IPS DF 4.7 (cell line): ENCODE measurements at regions not wholly inside any gene's neighbourhood (a gene's known extent, or its start where the extent isn't known, plus 50 kb on each side); places are given as distances from the start of the nearest gene placed in this dataset.
"Not testable (repeated sequence)": the region's sequence is repeated elsewhere in the genome, so short reads cannot be mapped to it uniquely, and the experiment has no call there.

Experiments used
- DNase-seq: peaks from one replicate; pipeline ENCODE4 v3.0.0-alpha.2; 2013; ENCODE audit warnings: low spot score; ENCODE audit errors: extremely low read depth

- no peak for DNase-seq
Observed at GRCh38 chr14:105947599-105947998, 421.2 kb downstream of the TMEM121 start.

DNA sequence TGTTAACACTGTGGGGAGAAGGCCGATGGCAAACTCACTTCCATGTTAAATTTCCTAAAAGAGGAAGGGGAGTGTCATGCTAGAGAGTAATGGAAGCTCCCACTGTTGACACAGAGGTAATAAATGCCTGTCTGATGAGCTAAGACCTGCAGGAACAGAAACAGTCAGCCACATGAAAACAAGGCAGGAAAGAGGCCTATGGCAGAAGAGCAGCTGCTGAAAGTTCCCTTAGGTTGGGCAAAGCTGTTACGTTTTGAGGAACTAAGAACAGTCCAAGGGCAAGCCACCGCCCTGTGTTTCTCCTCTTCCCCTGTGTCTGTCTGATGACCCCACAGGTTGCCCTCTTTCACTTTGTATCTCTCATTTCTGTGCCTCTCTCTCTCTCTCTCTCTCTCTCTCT lies 422.6 kb downstream of the TMEM121 start:
- DNase-seq = not testable (repeated sequence)

DNA sequence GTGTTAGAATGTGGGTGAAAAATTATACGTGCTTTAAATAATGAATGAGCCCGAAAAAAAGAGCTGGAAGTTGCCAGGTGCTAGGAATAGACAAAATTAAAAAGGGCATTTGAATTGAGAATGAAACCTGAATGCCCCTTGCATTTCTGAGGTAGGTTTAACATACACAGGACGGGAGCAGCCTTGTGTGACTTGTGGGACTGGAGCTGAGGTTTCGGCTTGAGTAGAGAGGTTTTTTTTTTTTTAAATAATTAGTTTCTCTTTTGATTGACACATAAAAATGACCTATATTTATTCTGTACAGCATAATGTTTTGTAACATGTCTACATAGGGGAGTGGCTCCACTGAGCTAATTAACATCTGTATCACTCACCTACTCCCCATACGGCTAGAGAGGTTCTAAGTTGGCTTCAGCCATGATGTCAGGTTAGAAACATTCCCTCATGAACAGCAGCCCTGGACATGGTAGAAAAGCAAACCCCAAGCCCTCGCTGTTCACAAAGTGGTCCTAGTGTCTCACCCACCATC lies 424.0 kb downstream of the TMEM121 start:
- not testable (repeated sequence) for DNase-seq

DNA sequence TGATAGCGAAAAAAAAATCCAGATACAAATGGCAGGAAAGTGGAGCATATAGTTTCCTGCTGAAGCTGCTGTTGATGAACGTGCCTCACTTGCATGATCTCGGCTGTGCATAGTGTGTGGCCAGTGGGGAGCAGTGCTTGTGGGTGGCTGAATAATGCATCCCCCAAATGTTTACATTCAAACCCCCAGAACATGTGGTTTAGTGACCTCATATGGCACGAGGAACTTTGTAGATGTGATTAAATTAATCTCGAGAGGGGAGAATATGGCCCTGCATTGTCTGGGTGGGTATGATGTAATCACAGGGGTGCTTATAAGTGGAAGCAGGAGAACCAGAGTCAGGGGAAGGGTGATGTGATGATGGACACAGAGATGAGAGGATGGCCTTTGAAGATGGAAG lies 425.0 kb downstream of the TMEM121 start:
- no peak for DNase-seq

DNA sequence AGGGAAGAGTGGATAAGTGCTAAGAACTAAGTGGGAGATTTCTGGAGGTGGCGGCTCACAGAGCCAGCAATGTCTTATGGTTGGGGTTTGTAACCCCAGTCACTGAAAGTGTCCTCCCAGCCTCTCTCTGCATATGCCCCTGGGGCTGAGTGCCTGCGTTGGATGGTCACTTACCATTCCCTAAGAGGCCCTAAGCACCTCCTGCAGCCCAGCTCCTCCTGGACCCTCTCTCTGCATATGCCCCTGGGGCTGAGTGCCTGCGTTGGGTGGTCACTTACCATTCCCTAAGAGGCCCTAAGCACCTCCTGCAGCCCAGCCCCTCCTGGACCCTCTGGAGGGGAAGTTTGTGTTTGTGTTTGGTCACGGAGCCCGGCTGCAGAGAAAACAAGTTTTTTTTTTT lies 425.8 kb downstream of the TMEM121 start:
- DNase-seq = no peak

GRCh38 chr14:105952826-105953225 lies 426.4 kb downstream of the TMEM121 start:
- DNase-seq = no peak

GRCh38 chr14:105961625-105962024 lies 435.2 kb downstream of the TMEM121 start:
- not testable (repeated sequence) for DNase-seq

DNA sequence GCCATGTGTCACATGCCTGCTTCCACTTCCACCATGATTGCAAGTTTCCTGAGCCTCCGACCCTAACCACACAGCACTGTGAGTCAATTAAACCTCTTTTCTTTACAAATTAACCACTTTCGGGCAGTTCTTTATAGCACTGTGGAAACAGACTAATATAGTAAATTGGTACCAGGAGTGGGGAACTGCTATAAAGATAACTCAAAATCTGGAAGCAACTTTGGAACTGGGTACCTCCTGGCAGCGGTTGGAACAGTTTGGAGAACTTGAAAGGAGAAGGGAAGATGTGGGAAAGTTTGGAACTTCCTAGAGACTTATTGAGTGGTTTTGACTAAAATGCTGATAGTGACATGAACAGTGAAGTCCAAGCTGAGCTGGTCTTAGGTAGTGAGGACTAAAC lies 436.1 kb downstream of the TMEM121 start:
- no peak for DNase-seq

- no peak for DNase-seq
Observed at GRCh38 chr14:105968291-105968690, 441.9 kb downstream of the TMEM121 start.

- DNase-seq = not testable (repeated sequence)
Observed at GRCh38 chr14:105969026-105969425, 442.6 kb downstream of the TMEM121 start.

- DNase-seq = not testable (repeated sequence)
Observed at GRCh38 chr14:105970821-105971220, 444.4 kb downstream of the TMEM121 start.

DNA sequence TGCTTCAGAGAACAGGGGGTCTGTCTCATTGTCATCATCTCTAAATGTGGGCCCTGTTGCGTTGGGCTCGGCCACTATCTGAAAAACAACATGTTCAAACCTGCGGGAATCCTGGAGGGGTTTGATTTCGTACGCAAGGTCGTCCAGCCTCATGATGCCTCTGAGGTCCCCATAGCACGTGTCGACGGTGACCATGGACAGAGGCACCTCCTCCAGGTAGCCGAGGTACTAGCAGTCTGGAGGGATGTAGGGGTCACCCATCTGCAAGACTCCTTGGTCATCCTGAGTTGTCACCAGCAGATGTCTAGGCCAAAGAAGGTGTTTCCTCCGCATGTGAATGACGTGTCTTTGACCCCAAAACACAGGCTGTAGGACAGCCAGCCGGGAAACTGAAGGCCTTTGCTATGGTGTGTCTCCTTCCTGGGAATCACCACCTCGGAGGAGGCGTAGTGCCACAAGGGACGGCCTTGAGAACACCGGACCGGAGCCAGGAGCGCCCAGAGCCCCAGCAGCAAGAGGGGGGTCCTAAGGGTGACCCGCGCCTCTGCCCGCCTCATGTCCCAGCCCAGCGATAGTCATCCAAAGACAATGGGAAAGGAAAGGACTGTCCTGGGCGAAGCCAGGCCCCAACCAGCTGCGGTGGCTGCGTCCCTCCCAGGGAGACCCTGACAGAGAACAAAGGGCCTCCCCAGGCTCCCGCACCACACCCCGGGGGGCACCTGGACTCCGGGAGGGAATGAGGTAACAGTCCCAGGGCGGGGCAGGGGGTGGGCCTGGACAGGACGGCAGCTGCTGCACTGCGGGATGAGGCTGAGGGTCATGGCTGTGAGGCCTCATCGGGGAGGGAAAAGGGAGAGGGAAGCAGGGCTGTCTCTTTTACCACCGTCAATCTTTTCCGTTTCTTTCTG lies 445.5 kb downstream of the TMEM121 start:
- DNase-seq = no peak

DNA sequence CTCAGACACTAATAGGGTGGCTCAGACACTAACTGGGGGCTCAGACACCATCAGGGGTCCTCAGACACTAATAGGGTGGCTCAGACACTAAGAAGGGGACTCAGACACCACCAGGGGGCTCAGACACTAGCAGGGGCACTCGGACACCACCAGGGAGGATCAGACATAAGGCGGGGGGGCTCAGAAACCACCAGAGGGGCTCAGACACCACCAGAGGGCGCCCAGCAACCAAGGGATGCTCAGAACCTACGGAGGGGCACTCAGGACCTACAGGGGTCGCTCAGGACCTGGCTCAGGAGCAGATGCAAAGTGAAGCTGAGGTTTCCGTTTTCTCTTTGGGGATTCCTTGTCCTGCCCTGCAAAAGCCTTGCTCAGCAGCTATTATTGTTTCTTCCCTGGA lies 448.5 kb downstream of the TMEM121 start:
- no peak for DNase-seq

- no peak for DNase-seq
Observed at GRCh38 chr14:105978618-105979295, 452.4 kb downstream of the TMEM121 start.

- no peak for DNase-seq
Observed at GRCh38 chr14:105979446-105979845, 453.1 kb downstream of the TMEM121 start.

- no peak for DNase-seq
Observed at GRCh38 chr14:105980224-105980623, 453.8 kb downstream of the TMEM121 start.

GRCh38 chr14:105981517-105982302 lies 455.3 kb downstream of the TMEM121 start:
- not testable (repeated sequence) for DNase-seq

DNA sequence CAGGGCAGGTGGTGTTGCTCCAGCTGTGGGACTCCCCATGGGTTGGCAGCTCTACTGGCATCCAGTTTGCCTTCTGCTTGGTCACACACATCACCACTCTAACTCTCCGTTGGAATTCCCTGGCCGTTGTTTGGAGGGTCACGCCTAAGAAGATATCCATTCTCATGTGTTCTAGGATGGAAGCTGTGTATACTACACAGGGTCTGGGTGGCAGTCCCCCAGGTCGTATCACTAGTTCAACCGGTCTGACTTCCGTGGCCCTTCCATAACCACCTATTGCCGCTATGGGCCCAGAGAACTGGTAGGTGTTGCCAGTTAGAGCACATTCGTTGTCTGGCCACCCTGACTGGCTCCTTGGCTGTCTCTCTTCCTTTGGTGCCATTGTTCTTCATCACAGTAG lies 456.3 kb downstream of the TMEM121 start:
- DNase-seq = no peak

DNA sequence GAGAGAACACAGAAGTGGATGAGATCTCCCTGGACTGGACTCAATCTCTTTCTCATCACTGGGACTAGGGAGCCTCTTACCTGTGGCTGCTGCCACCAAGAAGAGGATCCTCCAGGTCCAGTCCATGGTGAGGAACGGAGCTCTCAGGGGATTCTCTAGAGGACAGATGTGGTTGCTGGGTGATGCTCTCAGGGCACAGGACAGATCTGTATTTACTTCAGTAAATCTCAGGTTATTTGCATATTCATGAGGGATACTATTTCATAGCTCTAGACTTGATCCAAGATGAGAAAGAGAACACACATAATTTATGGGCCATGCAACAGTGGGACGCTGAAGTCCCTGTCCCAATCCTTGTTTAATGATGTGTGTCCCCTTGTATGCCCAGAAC lies 460.5 kb downstream of the TMEM121 start:
- DNase-seq = no peak

DNA sequence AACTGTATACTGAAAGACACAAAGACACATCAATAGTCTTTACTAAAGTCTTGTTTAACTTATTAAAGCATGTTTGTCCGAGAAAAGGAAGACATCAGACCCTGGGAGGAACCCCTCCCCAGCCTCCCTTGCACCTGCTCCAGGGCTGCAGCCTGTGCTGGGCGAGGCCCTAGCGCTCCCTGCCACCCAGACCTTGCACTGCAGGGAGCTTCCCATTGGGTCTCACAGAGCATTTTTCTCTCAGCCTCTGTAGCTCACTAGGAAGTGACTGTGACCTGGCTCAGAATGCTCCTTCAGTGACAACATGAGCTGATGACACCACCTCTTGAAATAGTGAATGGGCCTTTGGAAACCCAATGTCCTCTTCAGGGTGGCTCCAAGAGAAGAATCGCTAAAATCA lies 461.2 kb downstream of the TMEM121 start:
- no peak for DNase-seq

DNA sequence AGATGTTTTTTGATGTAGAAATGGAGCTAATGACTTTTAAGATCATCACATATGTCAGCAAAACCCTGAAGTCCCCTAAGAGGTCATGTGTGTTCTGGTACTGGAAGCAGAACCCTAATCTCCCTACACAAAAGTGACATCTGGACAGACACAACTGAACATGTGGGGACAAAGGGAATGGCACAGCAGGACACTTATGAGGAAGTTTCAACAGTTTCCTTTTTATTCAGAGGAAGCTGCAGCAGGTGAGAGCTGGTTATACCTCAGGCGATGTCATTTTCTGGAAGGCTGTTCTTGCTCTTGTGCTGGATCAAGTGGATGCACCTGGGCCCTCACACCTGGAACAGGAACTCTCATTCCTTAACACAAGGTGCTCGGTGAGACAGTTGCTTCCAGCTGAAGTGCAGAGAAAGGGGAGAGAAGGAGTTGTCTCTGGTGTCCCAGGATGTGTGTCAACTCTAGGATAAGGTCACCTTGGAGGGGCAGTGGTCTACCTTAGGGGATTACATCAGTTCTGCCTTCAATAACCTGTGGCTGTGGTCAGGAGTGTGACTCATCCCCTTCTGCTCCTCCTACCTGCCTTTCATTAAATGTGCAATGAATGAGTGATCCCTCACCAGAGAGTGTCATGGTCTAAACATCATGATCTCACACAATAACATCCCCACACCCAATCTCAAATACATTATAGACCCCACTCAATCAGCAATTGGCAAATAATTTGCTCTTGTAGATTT lies 463.4 kb downstream of the TMEM121 start:
- DNase-seq = no peak
